Omental fat pad (tissue), 3 donors: ENCODE measurements at regions not wholly inside any gene's neighbourhood (a gene's known extent, or its start where the extent isn't known, plus 50 kb on each side); places are given as distances from the start of the nearest gene placed in this dataset.

Source experiments
- ATAC-seq: fragments of 150-250 bp; one replicate; pipeline ENCODE4 v1.9.1; 2016; ENCODE audit warnings: mild to moderate bottlenecking, moderate library complexity; ENCODE audit not compliant: low FRiP score
- DNase-seq: peaks from one replicate; pipeline ENCODE4 v3.0.0-alpha.2; 2019; ENCODE audit warnings: low spot score
- TF ChIP-seq, protein P1 (sequence below), 3 donors: fragments of 450-650 bp; IDR thresholded peaks; one replicate each; pipeline ENCODE4 v1.5.1; 2016 to 2017; ENCODE audit warnings: antibody characterized with exemption in 3 of 3, mild to moderate bottlenecking in 3 of 3, moderate library complexity in 2 of 3

DNA sequence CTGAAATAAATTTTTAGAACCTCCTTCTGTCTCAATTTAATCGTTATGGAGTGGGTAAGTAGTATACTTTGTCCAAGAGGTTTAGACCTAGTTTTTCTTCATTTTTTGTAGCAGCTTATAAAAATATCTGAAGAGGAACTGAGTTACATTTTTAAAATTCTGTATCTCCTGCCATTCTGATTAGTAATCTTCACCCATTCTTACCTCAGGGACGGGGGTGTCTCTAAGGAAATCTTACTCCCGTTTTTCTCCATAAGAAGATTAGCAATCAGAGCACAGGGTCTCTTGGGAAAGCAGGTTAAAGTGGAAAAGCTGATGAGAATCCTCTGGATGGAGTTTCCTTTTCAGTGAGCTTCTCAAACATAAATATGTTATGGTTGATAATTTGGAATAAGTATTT lies 259.3 kb upstream of the FAM83B start:
- no peak for ATAC-seq
- no peak for DNase-seq
- TF ChIP-seq, protein P1, sequence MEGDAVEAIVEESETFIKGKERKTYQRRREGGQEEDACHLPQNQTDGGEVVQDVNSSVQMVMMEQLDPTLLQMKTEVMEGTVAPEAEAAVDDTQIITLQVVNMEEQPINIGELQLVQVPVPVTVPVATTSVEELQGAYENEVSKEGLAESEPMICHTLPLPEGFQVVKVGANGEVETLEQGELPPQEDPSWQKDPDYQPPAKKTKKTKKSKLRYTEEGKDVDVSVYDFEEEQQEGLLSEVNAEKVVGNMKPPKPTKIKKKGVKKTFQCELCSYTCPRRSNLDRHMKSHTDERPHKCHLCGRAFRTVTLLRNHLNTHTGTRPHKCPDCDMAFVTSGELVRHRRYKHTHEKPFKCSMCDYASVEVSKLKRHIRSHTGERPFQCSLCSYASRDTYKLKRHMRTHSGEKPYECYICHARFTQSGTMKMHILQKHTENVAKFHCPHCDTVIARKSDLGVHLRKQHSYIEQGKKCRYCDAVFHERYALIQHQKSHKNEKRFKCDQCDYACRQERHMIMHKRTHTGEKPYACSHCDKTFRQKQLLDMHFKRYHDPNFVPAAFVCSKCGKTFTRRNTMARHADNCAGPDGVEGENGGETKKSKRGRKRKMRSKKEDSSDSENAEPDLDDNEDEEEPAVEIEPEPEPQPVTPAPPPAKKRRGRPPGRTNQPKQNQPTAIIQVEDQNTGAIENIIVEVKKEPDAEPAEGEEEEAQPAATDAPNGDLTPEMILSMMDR (IDR thresholded peaks at IDR 0.05): no peak

DNA sequence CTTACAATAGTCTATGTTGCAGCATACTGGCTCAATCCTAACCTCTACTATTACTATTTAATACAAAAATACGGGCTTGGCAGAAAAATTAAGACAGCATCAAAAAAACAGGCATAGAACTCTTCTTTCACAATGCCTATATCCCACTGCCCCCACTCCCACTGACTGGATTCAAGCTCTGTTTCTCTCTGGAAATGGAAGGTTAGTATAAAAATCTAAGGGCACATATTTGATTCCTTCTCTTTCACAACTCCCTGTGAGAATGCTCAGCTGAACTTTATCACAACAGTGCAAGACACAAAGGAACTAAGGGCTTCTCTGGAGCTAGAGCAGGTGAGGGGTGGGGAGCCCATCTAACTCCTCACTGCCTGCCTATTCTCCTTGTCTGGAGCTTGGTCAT lies 258.4 kb upstream of the FAM83B start:
- TF ChIP-seq, protein P1 (IDR thresholded peaks at IDR 0.05): no peak
- DNase-seq (no peak), ATAC-seq (no peak)

GRCh38 chr6:54595844-54596243 lies 250.7 kb upstream of the FAM83B start:
- no peak for ATAC-seq
- TF ChIP-seq, protein P1 (IDR thresholded peaks at IDR 0.05): no peak

DNA sequence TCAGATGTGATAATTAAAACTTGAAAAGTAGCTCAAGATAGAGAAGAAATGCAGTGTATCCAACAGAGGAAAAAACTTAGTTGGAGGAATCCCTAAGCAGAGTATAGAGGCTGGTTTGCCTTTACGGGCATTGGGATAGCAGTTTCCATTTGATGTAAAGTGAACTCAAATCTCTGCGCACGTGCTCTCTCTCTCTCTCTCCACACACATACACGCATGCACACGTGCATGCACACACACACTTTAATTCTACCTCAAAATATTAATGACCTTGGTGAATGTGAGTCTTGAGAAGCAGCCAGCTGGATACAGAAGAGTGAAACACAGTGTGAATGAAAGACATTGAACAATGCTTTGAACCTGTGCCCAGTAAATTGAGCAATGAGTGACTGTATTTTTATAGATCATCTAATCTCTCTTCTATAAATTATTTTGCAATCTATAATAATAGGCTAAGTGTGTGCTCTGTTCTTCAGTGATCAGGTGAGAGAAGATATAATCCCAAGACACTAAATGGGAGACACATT lies 247.7 kb upstream of the FAM83B start:
- DNase-seq: no peak
- TF ChIP-seq, protein P1 (IDR thresholded peaks at IDR 0.05): no peak
- ATAC-seq: no peak

More at GRCh38 chr6:54595844-54596243, 250.7 kb upstream of the FAM83B start:
- DNase-seq: no peak

DNA sequence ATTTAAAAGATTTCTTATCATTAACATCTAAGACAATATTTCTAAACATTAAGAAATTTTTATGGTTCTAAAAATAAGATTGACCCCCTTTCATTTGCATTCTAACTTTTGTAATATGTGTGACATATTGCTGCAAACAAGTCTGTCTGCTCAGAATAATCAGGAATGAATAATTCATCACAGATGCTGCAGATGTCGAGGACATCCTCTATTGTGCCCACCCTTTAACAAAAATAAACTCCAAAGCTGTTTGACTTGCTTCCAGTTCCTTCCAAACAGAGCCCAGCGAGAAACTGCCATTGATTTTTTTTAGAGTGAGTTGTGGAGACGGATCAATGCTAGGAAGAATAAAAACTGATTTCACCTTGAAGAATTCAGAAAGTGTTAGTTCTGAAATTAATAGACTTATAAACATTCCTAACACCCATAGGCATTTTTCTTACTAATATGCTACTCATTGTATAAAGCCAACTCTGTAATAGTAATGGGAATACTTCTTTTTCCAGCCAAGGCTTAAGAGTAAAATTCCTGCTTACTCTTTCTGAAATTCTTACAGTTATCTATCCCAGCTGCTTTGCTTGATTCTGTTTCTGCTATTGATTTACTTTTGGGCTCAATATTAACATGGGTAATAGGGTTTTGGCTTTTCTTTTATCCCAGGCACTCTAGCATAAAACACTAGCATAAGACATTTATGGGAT lies 244.8 kb upstream of the FAM83B start:
- no peak for DNase-seq
- no peak for ATAC-seq
- TF ChIP-seq, protein P1 (IDR thresholded peaks at IDR 0.05): no peak

GRCh38 chr6:54602591-54602990 lies 244.0 kb upstream of the FAM83B start:
- ATAC-seq (no peak), DNase-seq (no peak)
- TF ChIP-seq, protein P1 (IDR thresholded peaks at IDR 0.05): no peak

GRCh38 chr6:54609981-54610380 lies 236.6 kb upstream of the FAM83B start:
- no peak for ATAC-seq

More at GRCh38 chr6:54609981-54610380, 236.6 kb upstream of the FAM83B start:
- no peak for DNase-seq
- TF ChIP-seq, protein P1 (IDR thresholded peaks at IDR 0.05): no peak
